ENCODE measurements at regions not wholly inside any gene's neighbourhood (a gene's known extent, or its start where the extent isn't known, plus 50 kb on each side); places are given as distances from the start of the nearest gene placed in this dataset.

DNA sequence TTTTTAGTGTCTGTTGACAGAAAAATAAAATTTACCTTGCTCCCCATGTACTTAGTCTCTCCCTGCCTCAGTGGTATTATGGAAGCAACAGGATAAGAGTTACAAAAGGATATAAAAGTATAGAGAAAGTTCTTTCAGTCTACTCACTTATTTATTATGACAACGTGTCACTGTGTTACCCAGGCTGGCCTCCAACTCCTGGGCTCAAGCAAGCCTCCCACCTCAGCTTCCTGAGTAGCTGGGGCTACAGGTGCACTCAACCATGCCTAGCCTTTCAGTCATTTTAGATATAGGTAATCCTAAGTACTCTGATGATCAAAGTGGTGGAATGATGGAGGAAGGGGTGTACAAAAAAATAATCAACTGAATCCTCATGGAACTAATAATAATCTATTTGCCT is 215.2 kb upstream of the MKLN1 start:
- no peak for DNase-seq

DNA sequence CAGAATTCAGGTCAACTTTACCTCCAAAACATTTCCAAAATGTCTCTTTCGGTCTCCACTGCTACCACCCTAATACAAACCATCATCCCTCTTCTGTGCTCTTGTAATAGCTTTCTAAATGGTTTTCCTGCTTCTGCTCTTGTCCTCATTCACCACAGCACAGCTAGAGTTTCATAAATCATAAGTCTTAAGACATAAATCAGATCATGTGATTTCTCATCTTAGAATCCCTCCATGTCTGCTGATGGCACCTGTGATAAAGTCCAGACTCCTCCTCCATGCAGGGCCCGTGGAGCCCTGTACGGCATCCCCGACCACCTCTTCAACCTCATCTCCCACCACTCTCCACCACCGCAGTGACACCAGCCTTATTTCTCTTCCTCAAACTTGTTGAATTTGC is 212.3 kb upstream of the MKLN1 start:
- DNase-seq, result no peak

DNA sequence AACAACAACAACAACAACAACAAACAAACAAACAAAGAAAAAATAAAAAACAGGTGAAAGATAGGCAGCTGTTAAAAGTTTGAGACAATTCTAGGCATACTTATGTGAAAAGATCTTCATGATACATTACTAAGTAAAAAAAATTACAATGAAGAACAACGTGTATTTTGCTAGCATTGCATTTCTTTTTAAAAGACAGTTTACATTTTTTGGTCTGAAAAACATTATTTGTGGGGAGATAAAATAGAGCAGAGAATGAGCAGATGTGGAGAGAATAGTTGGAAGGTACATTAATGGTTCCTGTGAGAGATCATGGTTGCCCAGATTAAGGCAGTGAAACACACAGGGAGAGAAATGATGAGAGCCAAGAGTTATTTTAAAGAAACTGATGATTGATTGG is 210.2 kb upstream of the MKLN1 start:
- DNase-seq, result no peak

DNA sequence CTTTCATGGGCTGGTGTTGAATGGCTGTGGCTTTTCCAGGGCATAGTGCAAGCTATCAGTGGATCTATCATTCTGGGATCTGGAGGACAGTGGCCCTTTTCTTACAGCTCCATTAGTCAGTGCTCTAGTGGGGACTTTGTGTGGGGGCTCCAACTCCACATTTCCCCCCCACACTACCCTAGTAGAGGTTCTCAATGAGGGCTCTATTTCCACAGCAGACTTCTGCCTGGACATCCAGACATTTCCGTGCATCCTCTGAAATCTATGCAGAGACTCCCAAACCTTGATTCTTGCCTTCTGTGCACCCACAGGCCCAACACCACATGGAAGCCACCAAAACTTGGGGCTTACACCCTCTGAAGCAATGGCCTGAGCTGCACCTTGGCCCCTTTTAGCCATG is 208.3 kb upstream of the MKLN1 start:
- DNase-seq, result no peak

DNA sequence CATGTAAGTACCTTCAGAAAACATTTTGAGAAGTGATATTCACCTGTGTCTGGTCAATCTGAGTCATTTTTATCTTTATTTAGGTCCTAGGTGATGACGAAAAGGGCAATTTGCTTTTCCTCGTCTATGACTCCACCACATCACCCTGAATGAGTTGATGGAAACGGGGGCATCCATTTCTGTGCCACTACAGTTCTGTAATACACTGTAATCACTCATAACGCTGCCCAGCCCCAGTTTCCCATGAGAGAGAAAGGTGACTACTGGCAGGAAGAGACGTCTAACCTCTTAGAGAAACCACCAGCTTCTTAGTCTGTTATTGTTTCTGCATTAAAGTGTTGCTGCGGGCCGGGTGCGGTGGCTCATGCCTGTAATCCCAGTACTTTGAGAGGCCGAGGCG is 205.3 kb upstream of the MKLN1 start:
- DNase-seq, result no peak

DNA sequence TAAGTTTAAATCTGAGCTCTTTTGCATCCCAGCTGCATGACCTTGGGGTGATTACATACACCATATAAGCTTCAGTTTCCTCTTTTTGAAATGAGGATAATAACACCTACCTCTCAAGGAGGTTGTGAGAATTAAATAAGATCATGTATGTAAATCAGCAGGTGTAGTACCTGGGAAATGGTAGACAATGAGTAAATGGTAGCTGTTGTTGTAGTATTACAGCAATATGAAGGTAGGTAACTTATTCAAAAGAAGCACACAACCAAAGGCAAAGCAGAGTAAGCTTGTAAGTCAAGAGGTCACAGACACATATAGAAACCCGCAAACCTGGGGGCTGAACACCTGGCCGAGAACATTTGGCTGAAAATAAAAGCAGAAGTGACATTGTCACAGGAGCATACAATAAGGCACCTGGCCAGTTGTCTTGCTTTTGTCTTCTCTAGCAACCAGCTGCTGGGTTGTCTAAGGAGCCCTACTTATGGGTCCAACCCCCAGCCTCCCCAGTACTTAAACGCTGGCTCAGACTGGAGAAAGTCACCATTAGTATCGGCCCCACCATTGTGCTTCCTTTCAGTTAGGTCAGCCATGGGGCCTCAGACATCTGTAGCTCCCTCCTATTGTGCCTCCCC is 203.6 kb upstream of the MKLN1 start:
- no peak for DNase-seq

DNA sequence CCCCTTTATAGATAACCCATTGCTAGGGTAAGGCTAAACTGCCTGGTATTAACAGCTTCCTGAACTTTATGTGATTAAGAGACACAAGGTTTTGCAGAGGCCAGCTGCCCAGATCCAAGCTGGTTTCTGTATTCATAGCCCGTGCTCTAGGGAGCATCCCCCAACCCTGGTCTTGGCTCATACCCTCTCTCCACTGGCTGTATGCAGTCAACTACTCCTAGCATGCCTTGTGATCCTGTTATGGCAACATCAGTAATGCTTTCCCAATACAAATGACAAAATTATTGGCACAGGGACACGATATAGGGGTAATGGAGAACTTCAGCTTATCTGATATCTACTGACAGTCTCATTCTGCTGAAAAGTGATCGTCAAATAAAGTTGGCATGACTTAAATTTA is 202.8 kb upstream of the MKLN1 start:
- DNase-seq, result no peak

DNA sequence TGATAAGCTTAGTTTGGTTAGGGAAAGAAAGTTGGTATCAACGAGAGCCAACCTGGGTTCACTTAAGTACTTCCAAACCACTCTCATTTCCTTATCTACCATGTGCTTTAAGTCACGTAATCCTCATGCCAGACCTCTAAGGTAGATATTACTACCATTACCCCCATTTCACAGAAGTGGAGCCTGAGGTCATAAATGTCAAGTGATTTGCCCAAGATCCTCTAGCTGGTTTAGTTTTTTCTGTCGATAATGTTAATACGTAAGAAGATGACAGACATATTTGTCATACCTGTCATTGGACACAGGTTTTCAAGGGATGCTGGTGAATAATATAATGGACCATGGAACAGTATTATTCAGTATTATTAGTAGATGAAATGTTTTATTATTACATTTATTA is 197.4 kb upstream of the MKLN1 start:
- DNase-seq, result no peak

DNA sequence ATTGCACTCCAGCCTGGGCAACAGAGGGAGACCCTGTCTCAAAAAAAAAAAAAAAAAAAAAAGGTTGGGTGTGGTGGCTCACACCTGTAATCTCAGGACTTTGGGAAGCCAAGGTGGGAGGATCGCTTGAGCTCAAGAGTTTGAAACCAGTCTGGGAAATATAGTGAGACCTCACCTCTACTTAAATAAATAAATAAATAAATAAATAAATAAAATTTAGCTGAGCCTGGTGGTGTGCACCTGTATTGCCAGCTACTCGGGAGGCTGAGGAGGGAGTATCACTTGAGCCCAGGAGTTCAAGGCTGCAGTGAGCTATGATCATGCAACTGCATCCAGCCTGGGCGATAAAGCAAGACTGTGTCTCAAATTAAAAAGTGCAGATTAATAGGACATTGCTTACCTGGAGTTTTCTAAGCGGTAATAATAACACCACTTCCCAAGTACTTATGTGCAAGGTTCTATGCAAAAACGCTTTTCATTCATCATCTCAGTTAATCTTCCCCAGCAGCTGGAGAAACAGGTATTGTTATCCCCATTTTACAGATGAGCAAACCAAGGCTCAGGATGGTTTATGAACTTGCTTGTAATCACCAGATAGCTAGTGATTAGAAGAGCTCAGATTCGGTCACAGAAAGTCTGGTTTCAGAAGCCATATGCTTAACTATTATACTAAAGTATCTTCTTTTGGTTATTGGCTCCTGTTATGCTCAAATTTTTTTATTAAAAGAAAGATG is 196.5 kb upstream of the MKLN1 start:
- DNase-seq, result no peak

DNA sequence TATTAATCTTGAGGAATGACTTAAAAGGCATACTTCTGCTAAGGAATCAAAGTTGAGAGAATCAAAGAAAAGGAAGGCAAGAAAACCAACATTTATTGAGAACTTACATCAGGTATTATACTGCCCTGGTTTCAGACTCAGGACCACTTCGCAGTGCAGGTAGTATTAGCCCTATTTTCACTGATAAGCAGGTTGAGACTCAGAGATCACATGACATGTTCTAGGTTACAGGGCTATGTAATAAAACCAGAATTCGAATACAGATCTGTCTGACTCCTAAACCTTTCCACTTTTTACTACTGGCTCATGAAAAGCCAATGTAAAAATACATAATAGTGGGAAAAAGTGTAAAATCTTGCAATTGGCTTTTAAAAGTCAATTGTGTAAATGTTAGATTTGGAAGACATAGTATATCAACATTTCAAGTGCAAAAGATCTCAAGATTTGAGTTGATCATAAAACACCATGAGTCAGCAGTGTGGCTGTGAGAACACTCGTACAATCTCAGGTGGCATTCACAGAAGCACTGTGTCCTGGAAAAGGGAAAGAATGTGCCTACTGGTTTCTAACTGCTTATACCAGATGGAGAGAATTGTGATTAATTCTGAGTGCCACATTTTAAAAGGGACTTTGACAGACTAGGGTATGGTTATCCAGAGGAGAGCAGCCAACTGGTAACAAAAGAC is 195.8 kb upstream of the MKLN1 start:
- no peak for DNase-seq

DNA sequence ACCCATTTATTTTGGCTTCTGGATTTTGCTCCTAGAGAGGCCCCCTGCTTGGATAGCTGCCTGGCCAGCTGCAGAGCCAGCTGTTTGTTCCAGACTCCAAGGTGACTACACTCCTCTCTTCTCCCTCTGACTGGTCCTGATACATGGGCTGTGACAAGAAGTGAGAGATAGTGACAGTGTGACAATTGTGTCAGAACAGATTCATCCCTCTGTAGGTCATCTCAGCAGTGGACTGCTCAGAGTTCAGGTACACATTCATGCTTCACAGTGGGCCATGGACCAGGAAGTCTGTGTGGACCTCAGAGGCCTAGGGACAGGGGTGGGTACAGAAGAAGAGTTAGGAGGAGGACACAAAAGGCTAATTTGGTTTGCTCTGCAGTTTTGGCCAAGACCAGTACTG is 188.2 kb upstream of the MKLN1 start:
- DNase-seq, result no peak

DNA sequence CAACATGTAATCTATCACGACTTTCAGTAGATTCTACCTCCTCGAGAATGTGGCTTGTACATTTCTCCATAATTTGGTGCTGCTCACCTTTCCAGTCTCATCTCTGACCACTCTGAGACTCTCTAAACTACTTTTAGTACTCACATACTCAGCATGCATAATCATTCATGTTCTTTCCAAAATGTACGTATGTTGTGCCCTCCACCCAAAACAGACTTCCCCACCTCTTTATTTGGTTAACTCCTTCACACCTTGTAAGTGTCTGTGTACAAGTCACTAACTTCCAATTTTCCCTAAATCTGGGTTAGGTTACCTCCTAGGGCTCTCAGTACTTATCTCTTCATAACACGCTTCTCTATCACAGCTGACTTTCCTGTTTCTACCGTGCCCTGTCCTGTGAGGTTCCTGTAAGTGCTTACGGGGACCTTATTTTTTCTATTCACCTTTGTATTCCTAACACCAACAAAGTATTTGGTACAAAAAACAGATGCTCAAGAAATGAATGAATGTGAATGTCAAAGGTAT is 186.2 kb upstream of the MKLN1 start:
- DNase-seq, result no peak

DNA sequence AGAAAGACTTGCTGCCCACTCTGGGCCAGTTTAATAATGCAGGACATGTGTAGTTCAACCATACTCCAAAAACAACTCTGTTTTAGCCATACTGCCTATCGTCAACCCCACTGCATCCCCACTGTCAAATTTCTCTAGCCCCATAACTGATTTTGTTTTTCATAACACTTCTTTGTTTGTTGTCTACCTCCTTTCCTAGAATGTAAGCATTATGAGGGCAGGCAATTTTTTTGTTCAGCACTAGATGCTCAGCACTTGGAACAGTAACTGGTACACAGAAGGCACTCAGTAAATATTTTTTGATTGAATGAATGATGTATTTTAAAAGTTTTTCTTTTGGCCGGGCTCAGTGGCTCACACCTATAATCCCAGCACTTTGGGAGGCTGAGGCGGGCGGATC is 183.8 kb upstream of the MKLN1 start:
- no peak for DNase-seq

DNA sequence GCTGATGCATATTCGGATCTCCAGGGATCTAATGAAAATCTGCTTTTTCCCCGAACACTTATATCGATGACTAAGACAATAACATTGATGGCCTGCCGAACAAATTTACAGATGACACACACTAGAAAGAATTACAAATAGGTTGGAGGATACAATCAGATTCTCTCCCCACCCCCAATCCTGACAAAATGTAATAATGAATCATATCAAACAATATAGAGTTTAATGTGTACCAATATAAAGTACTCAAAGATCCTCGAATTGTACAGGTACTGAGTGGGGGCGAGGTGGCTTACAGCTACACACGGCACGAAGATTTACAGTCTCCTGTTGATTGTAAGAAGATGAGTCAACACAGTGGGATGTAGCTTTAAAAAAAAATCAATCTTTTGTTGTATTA is 182.7 kb upstream of the MKLN1 start:
- no peak for DNase-seq

DNA sequence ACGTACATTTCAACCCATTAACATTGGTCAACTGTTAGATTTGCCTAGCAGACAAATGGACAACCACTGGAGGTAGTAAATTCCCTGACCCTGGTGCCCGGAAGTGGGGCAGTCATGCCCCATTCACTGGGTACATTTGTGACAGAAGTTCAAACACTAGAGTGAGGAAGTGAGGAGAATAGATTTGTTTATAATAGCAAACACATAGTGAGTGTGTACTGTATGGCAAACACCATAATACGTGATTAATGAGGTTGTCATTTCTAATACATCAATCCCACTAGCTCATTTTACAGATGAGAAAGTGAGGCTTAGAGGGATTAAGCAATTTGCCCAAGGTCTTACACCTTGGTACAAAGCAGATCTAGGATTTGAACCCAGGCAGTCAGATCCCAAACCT is 181.9 kb upstream of the MKLN1 start:
- no peak for DNase-seq

DNA sequence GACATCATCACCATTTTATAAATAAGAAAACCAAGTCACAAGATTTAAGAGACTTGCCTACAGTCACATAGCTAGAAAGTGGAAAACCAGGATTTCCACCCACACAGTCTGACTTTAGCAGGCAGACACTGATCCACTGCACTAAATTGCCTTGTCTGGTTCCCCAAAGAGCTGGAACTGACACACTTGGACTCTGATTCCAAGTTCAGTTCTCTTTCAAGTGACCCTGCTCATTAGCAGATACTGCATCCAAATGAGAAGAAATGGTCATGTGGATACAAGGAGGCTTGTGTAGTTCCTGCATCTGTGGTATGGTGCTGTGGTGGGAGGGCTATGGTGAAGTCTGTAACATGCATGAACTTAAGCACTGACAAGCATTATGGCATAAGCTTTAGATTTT is 180.1 kb upstream of the MKLN1 start:
- no peak for DNase-seq

DNA sequence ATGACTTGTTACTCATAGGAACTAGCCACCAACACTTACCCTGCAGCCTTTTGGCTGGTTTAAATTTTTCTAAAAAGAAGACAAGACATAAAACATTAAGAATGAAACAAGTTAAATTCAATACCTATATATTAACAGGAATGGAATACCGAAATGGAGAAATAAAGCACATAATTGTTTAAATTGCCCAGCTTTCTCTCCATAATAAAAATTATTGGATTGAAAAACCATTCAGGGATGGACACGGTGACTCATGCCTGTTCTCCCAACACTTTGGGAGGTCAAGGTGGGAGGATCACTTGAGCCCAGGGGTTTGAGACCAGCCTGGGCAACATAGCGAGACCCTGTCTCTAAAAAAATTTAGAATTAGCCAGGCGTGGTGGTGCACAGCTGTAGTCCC is 179.4 kb upstream of the MKLN1 start:
- DNase-seq, result no peak

DNA sequence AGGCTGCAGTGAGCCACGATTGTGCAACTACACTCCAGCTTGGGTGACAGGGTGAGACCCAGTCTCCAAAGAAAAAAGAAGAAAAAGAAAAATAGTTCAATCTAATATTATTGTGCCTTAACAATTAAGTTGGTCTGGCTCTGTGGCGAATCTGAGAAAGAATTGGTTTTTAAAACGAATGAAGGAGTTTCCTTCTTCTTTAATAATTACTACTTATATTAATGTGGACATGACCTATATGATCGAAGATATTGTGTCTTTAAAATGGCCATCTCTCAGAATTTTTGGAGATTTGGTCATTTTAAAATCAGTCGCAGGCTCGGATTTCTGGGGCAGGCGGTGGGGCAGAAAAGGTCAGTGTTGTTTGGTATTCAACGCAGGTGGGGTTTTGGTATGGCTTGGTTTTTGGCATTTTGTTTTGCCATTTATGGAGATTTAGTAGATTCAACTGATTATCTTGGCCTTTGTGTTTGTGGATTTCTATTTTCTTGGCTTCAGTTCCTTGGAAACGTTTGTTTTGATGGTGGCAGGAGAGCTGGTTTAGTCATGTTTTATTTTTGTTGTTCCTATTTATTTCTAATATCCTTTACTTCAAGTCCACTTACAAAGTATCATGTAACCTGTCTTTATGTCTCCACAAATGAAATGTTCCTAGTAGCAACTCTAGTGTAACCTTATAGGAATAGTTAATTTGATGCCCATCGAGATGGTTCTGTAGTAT is 178.8 kb upstream of the MKLN1 start:
- DNase-seq, result no peak

DNA sequence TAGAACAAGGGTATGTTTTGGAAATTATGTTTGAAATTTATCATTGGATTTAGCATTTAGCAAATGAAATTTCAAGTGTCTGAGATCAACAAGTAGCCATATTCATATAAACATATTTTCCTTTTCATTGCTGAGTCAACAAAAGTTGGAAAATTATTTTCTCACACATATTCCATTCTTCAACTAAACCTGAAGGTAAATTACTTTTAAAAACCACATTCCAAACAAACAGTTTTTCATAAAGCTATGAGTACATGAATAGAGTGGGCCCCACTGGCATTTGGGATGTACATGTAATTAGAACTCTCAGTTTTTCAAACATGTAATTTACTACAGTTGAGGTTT is 178.3 kb upstream of the MKLN1 start:
- DNase-seq, result no peak

DNA sequence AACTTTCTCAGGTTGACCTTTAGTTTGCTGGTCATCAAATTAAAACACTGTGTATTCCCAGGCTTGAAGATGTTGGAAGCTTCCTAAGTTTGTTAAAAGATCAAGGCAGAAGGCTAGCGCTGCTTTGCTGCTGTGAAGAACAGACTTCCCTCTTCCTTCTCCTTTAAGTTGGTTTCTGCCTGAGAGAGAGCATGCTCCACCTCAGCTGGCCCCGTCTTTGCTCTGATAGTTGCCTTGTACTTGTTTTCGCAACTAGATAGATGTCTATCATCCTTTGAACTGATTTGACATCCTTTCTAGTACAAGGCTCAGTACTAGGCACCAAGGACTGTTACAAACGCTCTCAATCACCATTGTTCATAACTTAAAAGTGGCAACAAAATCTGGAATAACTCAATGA is 177.8 kb upstream of the MKLN1 start:
- DNase-seq, result no peak

DNA sequence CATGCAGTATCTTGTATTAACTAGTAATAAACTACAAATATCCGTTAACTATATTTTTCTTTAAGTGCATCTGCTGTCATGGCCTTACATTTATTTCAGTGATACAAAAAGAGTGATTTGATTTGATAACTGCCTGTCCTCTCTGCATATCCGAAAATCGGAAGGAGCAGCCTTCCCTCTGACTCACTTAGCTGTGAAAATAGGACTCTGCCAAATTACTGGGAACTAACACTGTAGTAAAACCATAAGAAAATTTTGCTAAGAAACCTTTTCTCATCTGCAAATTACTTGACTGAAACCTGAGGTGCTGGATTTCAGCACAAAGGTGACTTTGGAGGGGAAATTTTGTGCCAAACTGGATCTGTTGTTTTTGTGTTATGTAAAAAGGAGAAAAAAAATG is 176.6 kb upstream of the MKLN1 start:
- no peak for DNase-seq

DNA sequence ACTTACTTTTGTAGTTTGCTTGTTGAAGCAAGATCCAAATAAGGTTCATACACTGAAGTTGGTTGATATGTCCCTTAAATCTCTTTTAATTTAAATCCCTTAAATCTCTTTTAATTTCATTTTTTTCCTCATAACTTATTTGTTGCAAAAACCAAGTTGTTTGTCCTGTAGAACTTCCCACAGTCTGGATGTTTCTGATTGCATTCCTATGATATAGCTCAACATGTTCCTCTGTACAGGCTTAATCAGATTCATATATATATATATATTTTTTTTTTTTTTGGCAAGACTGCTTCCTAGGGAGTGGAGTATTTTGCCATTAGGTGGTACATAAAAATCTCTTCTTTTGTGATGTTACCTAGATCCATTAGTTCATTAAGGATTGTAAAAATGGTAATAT is 174.9 kb upstream of the MKLN1 start:
- no peak for DNase-seq

DNA sequence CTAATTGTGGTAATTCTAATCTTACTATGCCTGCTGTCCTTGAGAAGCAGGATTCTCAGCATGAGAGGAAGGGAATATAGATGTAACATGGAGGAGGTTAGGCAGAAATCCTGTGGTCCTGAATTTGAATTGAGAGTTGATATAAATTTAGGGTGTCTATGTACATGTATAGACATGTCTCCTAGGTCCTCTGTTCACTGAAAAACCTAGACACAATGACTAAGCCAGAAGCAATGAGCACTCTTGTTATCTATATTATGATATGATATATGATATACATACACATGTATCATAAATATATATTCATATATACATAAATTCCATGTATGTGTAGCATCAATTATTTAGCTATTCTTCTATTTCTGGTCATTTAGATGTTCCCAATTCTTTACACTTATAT is 173.3 kb upstream of the MKLN1 start:
- DNase-seq, result no peak

Data from activated naive CD4-positive, alpha-beta T cell (primary cell).